ENCODE measurements at regions not wholly inside any gene's neighbourhood (a gene's known extent, or its start where the extent isn't known, plus 50 kb on each side); places are given as distances from the start of the nearest gene placed in this dataset.

DNA sequence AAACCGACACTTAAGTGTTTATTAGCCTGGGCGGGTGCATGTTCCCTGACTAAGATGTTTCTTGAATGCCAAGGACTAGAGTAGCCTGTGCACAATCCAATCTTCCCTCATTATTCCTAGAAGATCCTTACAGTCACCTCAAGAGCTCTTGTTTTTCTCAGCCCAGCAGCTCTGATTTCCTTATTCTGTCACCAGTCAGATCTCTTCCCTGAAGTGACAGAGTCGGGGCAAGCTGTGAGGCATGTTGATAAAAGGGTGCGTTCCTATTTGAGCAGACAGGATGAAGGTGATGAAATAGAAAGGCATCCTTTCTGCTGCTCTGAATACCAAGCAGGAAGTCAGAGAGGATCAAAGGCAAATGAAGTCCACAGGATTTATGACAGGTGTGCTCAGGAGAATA is 125.6 kb upstream of the MCTP2 start:
- TF ChIP-seq, protein P1, sequence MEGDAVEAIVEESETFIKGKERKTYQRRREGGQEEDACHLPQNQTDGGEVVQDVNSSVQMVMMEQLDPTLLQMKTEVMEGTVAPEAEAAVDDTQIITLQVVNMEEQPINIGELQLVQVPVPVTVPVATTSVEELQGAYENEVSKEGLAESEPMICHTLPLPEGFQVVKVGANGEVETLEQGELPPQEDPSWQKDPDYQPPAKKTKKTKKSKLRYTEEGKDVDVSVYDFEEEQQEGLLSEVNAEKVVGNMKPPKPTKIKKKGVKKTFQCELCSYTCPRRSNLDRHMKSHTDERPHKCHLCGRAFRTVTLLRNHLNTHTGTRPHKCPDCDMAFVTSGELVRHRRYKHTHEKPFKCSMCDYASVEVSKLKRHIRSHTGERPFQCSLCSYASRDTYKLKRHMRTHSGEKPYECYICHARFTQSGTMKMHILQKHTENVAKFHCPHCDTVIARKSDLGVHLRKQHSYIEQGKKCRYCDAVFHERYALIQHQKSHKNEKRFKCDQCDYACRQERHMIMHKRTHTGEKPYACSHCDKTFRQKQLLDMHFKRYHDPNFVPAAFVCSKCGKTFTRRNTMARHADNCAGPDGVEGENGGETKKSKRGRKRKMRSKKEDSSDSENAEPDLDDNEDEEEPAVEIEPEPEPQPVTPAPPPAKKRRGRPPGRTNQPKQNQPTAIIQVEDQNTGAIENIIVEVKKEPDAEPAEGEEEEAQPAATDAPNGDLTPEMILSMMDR (IDR thresholded peaks at IDR 0.05 in 8 of 11, conservative IDR thresholded peaks at IDR 0.05 in 3 of 11) = no peak
- TF ChIP-seq POLR2AphosphoS5 (IDR thresholded peaks at IDR 0.05) (no peak), POLR2A (IDR thresholded peaks at IDR 0.05) (no peak)

All from spleen (tissue), 7 donors.